GM18861 (cell line): ENCODE measurements at regions not wholly inside any gene's neighbourhood (a gene's known extent, or its start where the extent isn't known, plus 50 kb on each side); places are given as distances from the start of the nearest gene placed in this dataset.
"Not testable (repeated sequence)": the region's sequence is repeated elsewhere in the genome, so short reads cannot be mapped to it uniquely, and the experiment has no call there.

Experiments used
- ATAC-seq: cut with Tn5 transposase; IDR thresholded peaks from one replicate; pipeline ENCODE4 v1.9.1; 2021; ENCODE audit not compliant: unreplicated experiment

DNA sequence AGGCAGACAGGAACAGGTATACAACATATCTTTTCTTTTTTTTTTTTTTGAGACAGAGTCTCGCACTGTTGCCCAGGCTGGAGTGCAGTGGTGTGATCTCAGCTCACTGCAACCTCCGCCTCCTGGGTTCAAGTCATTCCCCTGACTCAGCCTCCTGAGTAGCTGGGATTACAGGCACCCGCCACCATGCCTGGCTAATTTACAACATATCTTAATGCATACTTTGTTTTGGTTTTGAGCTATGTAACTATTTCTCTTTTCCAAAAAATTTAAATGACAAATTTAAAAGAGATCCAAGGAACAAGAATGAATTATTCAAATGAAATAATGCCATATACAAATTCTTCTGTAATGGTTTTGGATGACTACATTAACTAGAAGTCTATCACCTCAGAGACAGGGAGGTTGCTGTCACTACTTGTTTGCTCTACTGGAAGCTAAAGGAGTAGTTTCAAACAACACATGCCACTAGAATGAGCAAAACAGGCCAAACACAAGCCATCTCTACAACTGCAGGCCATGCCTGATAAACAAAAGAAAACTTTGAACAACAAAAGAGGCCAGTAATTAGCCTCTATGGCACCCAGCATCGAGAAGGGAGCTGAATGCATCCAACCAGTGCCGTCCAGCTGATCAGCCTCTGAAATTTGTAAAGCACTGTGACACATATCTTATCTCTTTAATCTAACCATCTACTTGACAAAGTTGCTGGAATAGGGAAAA is 133.6 kb upstream of the VOPP1 start:
- not testable (repeated sequence) for ATAC-seq

DNA sequence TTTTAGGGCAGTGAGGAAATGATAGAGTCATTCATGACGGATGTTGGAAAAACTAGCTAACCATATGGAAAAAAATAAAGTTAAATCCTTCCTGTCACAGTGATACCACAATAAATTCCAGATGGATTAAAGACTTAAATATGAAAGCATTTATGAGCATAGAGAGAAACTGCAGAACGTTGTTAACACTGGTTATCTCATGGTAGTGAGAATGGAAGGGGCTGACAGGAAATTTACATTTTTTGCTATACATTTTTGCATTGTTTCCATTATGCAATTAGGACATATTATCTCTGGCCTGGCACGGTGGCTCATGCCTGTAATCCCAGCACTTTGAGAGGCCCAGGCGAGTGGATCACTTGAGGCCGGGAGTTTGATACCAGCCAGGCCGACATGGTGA is 130.5 kb upstream of the VOPP1 start:
- ATAC-seq, result not testable (repeated sequence)

DNA sequence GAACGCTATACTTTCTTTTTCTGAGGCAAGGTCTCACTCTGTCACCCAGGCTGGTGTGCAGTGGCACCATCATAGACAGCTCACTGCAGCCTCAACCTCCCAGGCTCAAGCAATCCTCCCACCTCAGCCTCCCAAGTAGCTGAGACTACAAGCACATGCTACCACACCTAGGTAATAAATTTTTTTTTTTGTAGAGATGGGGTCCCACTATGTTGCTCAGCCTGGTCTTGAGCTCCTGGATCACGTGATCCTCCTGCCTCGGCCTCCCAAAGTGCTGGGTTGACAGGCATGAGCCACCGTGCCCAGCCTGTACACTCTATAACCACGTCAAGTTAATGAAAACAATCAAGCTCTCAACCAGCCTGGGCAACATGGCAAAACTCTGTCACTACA is 127.1 kb upstream of the VOPP1 start:
- not testable (repeated sequence) for ATAC-seq

DNA sequence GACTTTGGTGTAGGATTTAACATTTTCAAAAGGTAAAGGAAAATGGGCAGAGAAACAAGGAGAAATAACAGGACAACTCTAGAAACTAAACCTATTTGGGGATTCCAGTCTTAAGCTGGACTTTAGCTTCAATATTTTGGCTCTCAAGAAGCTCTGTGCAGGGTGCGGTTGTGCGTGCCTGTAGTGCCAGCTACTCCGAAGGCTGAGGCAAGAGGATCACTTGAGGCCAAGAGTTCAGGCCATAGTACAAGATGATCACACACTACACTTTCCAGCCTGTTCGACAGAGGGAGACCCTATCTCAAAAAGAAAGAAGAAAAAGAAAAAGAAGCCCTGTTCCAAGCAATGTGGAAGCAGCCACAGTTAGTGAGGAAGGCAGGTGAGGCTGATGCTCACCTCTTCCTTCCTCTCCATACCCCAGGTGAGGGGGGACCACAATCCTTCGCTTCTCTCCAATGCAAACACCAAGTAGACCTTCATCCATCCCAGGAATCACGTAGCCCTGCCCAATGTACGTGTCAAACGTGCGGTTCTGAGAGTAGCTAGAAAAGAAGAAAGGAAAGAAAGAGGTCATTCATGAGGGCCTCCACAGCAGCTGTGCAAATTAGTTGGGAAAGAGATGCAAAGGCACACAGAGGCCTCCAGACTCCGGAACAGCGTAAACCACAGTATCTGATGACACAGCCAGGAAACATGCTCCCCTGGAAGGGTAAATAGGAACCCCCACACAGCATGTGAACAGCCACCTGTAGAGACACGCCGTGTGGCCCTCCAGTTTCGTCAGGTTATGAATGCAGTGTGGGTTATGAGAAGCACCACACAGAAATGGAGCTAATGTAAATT is 126.5 kb upstream of the VOPP1 start:
- peak; percentile 56 for ATAC-seq

DNA sequence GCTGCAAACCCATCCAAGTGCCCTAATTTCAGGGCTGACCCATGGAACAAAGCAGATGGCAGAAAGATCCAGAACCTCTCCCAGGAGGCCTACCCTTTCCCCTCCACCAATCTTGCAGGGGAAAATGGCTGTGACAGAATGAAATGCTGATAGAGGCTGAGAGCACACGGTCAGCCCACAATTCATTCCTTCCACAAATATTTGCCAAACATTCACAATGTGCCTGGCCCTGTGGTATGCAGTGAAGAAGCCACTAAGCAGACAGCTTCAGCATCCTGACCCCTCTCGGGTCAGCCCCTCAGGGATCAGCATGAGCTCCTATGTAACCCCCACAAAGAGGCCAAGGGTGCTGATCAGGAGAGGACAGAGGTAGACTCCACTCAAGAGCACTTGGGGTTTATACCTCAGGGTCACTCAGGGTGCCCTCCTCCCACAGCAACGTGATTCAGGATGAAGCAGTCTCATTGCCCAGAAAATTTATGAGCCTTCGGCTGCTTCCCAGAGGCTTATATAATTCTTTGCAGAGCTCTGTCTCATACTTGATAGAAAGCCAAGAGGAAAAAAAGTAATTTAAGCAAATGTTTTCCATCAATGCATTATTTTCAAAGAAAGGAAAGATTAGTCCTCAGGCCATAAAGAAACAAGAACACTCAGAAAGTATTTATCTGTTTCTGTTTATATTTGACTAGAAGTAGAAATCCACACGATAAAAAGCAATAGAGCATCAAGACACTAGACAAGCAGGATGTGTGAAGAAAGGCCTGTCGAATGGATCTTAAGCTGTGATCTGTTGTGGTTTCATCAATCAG is 123.8 kb upstream of the VOPP1 start:
- not testable (repeated sequence) for ATAC-seq

DNA sequence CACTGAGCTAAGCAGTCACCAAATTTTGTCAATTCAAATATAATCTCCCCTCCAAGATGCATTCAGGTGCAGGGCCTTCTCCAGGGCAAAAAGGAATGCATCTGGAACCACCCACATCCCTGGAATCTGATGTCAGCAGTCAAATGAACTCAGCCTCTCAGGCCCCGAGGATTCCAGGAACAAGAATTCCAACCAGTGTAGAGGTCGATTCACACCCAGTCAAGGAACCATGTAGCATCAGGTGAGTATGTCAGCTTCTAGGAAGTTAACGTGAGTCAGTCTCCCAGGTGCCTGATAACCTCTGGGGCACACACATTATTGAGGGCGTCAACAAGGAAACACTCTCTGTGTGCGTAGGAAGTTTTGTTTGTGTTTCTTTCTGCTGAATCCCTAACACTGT is 122.2 kb upstream of the VOPP1 start:
- ATAC-seq, result not testable (repeated sequence)

DNA sequence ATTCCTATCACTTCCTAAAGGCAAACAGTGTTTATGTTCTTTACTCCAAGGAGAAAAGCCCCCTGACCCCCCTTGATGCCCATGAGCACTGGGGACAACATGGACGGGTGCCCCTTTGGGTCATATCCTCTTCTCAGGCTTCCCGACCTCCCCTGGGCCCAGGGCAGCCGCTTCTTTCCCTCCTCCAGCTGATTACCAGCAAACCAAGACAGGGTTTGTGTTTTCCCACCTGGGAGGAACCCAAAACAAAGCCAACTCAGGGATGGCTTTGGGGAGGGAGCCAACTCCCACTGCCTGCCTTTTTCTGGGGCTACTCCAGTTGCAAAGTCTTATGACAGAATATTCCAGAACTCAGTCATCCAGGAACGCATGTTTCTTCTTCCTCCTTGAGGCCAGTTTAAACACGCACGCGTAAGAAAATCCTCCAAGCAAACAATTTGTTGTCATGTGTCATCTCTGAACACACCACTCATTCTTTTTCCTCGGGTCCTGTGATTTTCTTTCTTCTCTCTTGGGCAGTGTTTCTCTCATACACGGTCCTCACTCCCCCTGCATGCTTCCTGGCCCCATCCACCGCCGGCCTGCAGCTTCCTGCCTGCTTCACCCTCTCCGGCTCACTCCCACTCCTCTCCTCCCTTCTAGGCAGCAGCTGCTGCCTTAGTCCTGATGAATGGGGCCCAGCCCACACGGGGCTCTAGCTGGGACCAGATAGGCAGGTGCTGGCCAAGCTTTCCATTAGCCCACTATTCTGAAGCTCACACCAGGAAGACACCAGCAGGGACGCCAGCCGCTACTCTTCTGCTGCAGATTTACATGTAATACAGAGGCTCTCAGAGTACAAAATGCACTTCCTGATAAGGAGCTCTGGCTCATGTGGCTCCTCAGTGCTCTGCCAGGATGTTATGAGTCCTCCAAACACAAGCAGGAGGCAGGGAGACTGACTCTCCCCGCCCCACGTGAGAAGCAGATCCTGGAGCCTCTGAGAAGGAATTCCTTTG is 116.7 kb upstream of the VOPP1 start:
- not testable (repeated sequence) for ATAC-seq

DNA sequence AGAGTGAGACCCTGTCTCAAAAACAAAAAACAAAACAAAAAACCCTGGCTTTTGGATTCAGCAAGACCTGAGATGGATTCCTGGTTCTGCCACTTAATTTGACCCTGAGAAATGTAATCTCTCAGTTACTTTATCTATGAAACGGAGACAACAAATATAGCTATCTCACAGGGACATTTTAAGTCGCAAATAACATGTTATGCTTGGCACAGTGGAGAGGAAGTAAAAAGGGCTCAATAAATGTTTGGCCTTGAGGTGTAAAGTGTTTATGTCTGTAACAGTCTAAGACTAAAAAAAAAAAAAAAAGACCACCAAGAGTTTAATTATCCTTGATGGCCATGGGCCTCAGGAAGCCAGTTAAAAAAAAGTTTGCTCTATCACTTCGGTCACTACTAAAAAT is 116.0 kb upstream of the VOPP1 start:
- ATAC-seq, result not testable (repeated sequence)

DNA sequence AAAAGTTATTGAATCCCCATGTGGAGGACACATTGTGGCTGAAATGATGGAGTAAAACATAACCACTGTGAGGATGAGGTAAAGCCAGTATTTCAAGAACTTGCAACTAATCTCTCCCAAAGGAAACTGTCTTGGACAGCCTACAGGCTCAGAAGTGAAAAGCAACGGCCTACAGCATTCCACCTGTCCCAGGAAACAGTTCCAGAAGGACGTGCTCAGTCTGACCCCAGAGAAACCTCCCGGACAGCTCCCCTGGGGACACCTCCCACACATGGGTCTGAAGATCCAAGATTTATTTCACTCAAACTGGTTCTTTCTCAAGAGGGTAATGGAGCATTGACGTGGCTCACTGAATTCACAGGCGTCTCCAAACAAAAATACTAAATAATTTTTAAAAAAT is 115.0 kb upstream of the VOPP1 start:
- ATAC-seq, result not testable (repeated sequence)

DNA sequence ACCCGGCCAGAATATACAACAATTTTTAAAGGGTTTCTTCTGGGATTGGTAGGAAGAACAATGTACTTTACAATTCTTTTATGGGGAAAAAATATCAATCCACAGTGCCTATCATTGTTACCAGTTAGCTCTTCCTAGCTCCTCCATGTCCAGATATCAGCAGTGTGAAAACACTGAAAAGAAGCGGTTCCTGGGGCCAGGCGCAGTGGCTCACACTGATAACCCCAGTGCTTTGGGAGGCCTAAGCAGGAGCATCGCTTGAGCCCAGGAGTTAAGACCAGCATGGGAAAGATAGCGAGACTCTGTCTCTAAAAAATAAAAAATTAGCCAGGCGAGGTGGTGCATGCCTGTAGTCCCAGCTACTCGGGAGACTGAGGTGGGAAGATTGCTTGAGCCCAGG is 114.5 kb upstream of the VOPP1 start:
- not testable (repeated sequence) for ATAC-seq

DNA sequence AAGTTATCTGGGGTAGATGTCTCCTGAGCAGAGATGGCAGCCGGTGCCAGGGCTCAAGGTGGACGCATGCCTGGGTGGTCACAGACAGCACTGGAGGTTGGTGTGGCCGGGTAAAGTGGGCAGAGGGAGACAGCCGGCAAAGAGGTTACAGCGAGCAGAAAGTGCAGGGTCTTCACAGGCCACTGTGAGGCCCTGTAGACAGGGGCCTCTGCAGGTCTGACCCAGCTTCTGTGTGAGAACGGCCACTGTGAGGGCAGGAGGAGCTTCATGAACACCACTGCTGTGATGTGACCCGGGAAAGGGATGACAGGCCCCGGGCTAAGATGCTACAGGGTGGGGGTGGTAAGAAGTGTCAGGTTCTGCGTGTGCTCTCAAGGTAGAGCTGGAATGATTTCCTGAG is 111.2 kb upstream of the VOPP1 start:
- ATAC-seq, result not testable (repeated sequence)

DNA sequence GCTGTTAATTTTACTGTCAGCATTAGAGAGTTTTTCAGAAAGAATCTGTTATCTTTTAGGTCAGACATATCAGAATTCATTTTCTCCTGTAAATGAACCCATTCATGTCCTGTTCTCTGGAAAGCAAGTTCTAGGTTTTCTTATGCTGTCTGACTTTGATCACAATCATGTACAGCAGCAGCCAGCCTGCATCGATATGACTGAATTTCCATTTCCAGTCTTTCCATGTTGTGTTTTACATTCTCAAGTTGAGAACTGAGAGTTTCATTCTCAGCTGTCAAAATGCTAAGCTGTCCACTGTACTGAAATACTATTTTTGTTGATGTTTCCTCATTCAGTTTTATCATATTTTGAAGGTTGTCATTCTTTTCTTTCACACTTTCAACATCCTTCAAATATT is 103.3 kb upstream of the VOPP1 start:
- not testable (repeated sequence) for ATAC-seq

DNA sequence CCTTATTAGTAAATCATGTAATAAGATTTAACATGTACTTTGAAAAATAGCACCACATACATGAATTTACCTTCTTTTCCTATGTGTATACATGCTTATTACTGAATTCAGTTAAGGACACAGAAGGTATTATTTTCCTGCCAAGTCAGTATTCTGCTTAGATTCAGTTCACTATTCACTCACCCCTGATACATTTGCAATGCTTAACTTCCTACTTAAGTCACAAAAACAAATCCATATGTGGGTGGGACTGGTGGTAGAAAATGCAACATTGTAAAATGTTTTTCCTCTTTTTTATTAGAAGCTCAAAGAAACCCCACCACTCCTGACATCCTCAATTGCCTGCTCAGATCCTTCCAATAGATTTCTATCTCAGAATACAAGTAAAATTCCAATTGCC is 101.2 kb upstream of the VOPP1 start:
- ATAC-seq, result not testable (repeated sequence)

DNA sequence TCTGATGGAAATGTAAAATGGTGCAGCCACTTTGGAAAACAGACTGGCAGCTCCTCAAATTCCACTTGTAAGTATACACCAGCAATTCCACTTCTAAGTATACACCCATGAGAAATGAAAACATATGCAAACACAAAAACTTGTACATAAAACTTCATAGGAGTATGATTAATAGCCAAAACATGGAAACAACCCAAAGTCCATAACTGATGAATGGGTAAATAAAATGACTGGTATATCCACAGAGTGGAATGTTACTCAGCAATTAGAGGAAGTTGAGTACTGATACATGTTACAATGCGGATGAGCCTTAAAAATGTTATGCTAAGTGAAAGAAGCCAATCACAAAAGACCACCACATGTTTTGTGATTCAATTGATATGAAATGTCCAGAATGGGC is 99.8 kb upstream of the VOPP1 start:
- ATAC-seq, result not testable (repeated sequence)

DNA sequence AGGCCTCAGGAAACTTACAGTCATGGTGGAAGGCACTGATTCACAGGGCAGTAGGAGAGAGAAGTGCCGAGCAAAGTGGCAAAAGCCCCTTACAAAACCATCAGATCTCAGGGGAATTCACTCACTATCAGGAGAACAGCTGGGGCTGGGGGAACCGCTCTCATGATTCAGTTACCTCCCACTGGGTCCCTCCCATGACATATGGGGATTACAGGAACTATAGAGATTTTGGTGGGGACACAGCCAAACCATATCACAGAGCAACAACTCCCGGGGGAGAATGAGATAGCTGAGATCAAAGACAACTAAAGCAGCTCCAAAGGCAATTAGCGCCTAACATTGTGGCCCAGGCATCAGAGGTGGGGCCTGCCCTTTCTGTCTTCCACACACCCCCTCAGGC is 85.4 kb upstream of the VOPP1 start:
- no peak for ATAC-seq

DNA sequence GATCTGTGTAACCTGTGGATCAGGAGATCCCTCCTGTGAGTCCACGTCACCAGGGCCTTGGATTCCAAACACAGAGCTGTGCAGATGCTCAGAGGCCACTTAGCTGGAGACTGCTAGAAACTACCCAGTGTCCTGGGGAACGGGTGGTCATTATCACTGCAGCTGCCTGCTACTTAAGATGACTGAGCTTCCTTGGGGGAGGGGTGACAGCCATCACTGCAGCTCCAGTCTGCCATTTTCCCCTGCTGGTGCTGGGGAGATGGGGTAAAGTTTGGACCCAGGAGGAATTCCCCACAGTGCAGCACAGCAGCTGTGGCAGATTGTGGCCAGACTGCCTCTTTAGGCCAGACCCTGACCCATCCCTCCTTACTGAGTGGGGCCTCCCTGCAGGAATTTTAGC is 78.8 kb upstream of the VOPP1 start:
- no peak for ATAC-seq

DNA sequence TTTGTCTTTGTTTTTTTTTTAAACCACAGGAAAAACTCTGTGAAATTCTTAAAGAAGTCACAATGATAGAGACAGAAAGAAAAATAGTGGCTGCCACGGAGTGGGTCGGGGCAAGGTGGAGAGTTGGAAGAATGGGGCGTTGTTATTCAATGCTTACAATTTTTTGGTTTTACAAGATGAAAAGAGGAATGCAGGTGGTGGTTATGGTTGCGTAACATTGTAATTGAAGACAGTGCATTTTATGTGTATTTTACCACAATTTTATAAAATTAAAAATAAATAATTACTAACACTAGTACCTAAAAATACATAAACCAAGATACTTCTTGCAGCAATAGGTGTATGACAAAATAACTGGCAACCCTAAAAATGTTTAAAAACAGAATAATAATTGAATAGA is 76.9 kb upstream of the VOPP1 start:
- ATAC-seq, result no peak

DNA sequence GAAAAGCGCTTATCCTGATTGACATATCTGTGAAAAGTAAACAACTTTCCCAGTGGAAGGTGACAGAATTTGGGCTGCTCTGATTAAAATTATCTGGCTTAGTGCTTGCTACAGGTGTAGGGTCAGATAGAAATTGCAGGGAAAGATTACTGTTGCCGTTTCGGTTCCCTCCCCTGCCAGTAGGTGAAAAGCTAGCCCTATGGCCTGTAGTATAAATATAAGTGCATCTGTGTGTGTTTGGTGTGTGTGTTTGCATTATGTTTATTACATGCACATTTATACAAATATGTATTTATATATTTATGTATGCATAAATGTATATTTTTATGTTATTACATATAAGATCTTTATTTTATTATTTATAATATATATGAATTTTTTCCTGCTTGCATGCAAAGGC is 72.3 kb upstream of the VOPP1 start:
- ATAC-seq, result no peak

DNA sequence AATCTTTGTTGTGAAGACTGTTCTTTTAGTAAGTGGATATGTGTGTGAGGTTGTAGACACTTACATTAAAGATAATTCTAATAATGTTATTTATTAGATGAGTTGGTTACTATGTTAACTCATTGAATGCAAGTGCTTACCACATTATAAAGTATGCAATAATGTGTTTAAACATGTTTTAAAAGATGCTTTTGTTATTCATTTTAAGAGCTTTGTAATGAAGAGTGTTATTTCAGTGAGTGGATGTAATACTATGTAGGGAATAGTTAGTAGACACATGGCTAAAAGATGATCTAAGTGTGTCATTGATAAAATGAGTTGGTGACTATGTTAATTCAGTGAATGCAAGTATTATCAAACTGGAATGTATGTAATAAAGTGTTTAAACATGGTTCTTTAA is 70.0 kb upstream of the VOPP1 start:
- ATAC-seq, result peak; percentile 4

DNA sequence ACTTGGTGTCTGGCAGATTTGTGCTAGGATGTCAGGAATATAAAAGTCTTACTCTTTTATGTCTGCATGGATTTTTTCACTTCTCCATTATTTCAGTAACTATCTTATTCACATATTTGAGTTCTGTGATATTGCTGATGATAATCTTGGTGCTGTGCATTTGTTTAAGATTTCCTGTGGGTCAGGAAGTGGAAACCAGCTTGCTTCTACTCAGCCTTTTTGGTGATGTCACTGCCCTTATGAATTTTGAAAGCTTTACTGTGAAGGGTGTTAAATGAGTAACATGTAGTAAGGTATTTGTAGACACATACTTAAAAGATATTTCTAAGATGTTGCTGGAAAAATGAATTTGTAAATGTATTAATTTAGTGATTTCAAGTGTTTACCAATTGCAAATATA is 69.5 kb upstream of the VOPP1 start:
- peak; percentile 85 for ATAC-seq
